Loucy (cell line): ENCODE measurements at regions not wholly inside any gene's neighbourhood (a gene's known extent, or its start where the extent isn't known, plus 50 kb on each side); places are given as distances from the start of the nearest gene placed in this dataset.

ENCODE experiments used
- H2AFZ ChIP-seq: fragments of 200-600 bp; sonication (generic); 2 replicates; pipeline ENCODE4 v1.6.0; 2016; ENCODE audit warnings: antibody characterized with exemption, mild to moderate bottlenecking, low read length, moderate library complexity
- H3F3A ChIP-seq: fragments of 200-600 bp; 2 replicates; pipeline ENCODE4 v1.6.0; 2016; ENCODE audit warnings: antibody characterized with exemption, low read depth, mild to moderate bottlenecking
- H3K27me3 ChIP-seq: fragments of 200-600 bp; sonication (generic); 2 replicates; pipeline ENCODE4 v1.6.1; 2014; ENCODE audit warnings: low read length, mild to moderate bottlenecking; ENCODE audit not compliant: insufficient read depth, poor library complexity, severe bottlenecking
- H3K36me3 ChIP-seq: fragments of 200-600 bp; sonication (generic); 2 replicates; pipeline ENCODE4 v1.6.1; 2016; ENCODE audit warnings: low read length; ENCODE audit not compliant: insufficient read depth
- H3K4me1 ChIP-seq: fragments of 200-600 bp; sonication (generic); 2 replicates; pipeline ENCODE4 v1.5.1; 2014; ENCODE audit warnings: low read length, mild to moderate bottlenecking; ENCODE audit not compliant: insufficient read depth, poor library complexity, severe bottlenecking
- H3K4me2 ChIP-seq: fragments of 200-600 bp; sonication (generic); 2 replicates; pipeline ENCODE4 v1.6.0; 2014; ENCODE audit warnings: antibody characterized with exemption, low read length, low read depth, mild to moderate bottlenecking; ENCODE audit not compliant: poor library complexity, severe bottlenecking
- H3K4me3 ChIP-seq: fragments of 200-600 bp; sonication (generic); 2 replicates; pipeline ENCODE4 v1.5.1; 2014; ENCODE audit warnings: low read length, mild to moderate bottlenecking, mixed read lengths; ENCODE audit not compliant: poor library complexity, severe bottlenecking
- H3K79me2 ChIP-seq: fragments of 200-600 bp; sonication (generic); 2 replicates; pipeline ENCODE4 v1.6.1; 2014; ENCODE audit warnings: low read length; ENCODE audit not compliant: insufficient read depth
- H3K9ac ChIP-seq: fragments of 200-600 bp; sonication (generic); 2 replicates; pipeline ENCODE4 v1.6.0; 2014; ENCODE audit warnings: mild to moderate bottlenecking, low read depth, low read length, moderate library complexity; ENCODE audit not compliant: poor library complexity, severe bottlenecking
- H3K9me2 ChIP-seq: fragments of 200-600 bp; sonication (generic); replicated peaks from 2 replicates; pipeline ENCODE4 v1.6.1; 2016; ENCODE audit warnings: low read depth, low read length, mixed read lengths
- H3K9me3 ChIP-seq: fragments of 200-600 bp; sonication (generic); 2 replicates; pipeline ENCODE4 v1.6.1; 2014; ENCODE audit warnings: mild to moderate bottlenecking, antibody characterized with exemption, low read length, low read depth; ENCODE audit not compliant: insufficient read depth
- H4K20me1 ChIP-seq: fragments of 200-600 bp; sonication (generic); 2 replicates; pipeline ENCODE4 v1.6.0; 2014; ENCODE audit warnings: antibody characterized with exemption, low read length, mild to moderate bottlenecking; ENCODE audit not compliant: insufficient read depth, poor library complexity, severe bottlenecking
- CTCF ChIP-seq: fragments of 200-600 bp; sonication (generic); conservative IDR thresholded peaks from 2 replicates; pipeline ENCODE4 v1.5.1; 2014; ENCODE audit warnings: mild to moderate bottlenecking, antibody characterized with exemption, low read length
- EZH2phosphoT487 ChIP-seq: fragments of 200-600 bp; IDR thresholded peaks from 2 replicates; pipeline ENCODE4 v1.6.1; 2018; ENCODE audit warnings: antibody characterized with exemption, mild to moderate bottlenecking, moderate library complexity, borderline replicate concordance

- Histone ChIP-seq H3K4me1 (no peaks in the 10 kb centered on the region), H3F3A (no peaks in the 10 kb centered on the region), H4K20me1 (no peaks in the 10 kb centered on the region), H3K9ac (no peak overlapping the region), H3K36me3 (no peaks in the 10 kb centered on the region), H3K27me3 (no peaks in the 10 kb centered on the region), H2AFZ (no peak overlapping the region), H3K4me3 (no peak overlapping the region), H3K9me2 (no peaks in the 10 kb centered on the region), H3K9me3 (no peaks in the 10 kb centered on the region), H3K79me2 (no peaks in the 10 kb centered on the region), H3K4me2 (no peak overlapping the region)
- no peak for TF ChIP-seq EZH2phosphoT487
- no peak for TF ChIP-seq CTCF
Observed at GRCh38 chr5:106086352-106086751, 1584.4 kb downstream of the EFNA5 start.

- H2AFZ ChIP-seq, result no peak overlapping the region
- no peaks in the 10 kb centered on the region for H3K27me3 ChIP-seq
- no peaks in the 10 kb centered on the region for H3K79me2 ChIP-seq
- TF ChIP-seq EZH2phosphoT487, result no peak
- TF ChIP-seq CTCF, result no peak
- H3K9ac ChIP-seq, result no peak overlapping the region
- no peaks in the 10 kb centered on the region for H3F3A ChIP-seq
- H3K9me3 ChIP-seq, result no peaks in the 10 kb centered on the region
- H3K4me2 ChIP-seq, result no peak overlapping the region
- no peaks in the 10 kb centered on the region for H3K4me1 ChIP-seq
- no peaks in the 10 kb centered on the region for H3K9me2 ChIP-seq
- no peaks in the 10 kb centered on the region for H3K36me3 ChIP-seq
- H4K20me1 ChIP-seq, result no peaks in the 10 kb centered on the region
- H3K4me3 ChIP-seq, result no peak overlapping the region
Observed at GRCh38 chr5:106085556-106085955, 1585.2 kb downstream of the EFNA5 start.

DNA sequence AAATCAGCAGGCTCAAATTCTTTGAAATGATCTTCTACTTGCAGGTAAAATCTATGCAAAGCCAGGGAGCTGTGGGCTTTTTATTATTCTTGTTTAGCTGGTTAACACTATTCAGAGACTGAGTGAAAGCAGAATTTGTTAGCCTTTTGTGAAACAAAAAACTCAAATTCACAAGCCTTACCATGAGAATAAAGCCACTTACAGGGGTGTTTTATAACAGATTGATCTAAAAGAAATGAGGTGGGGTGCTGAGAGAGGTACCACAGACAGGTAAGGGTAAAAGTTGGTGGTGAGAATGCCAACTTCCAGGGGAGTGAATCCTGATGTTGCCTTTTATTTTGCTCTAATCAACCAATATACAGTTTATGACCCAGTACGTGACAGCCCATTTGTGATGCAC lies 1585.6 kb downstream of the EFNA5 start:
- Histone ChIP-seq H3K4me2 (no peak overlapping the region), H3K4me3 (no peak overlapping the region)
- TF ChIP-seq CTCF (no peak), EZH2phosphoT487 (no peak)

More for the DNA sequence above, 1585.6 kb downstream of the EFNA5 start:
- no peak overlapping the region for H3K9ac ChIP-seq
- no peaks in the 10 kb centered on the region for H3K79me2 ChIP-seq
- no peaks in the 10 kb centered on the region for H3K4me1 ChIP-seq
- no peaks in the 10 kb centered on the region for H3K27me3 ChIP-seq
- no peaks in the 10 kb centered on the region for H3K36me3 ChIP-seq
- H4K20me1 ChIP-seq, result no peaks in the 10 kb centered on the region
- H3K9me3 ChIP-seq, result no peaks in the 10 kb centered on the region
- H3K9me2 ChIP-seq, result no peaks in the 10 kb centered on the region
- H2AFZ ChIP-seq, result no peak overlapping the region
- no peaks in the 10 kb centered on the region for H3F3A ChIP-seq
